Transverse colon (tissue), 3 donors: ENCODE measurements at regions not wholly inside any gene's neighbourhood (a gene's known extent, or its start where the extent isn't known, plus 50 kb on each side); places are given as distances from the start of the nearest gene placed in this dataset.

Experiments used
- EP300 ChIP-seq: sonication (generic); formaldehyde crosslinking; IDR thresholded peaks from one replicate; pipeline ENCODE4 v1.6.1; 2017; ENCODE audit warnings: antibody characterized with exemption, low read depth
- POLR2A ChIP-seq: fragments of 450-650 bp; IDR thresholded peaks from one replicate; pipeline ENCODE4 v1.6.1; 2016; ENCODE audit warnings: antibody characterized with exemption, mild to moderate bottlenecking, moderate library complexity
- TF ChIP-seq, protein P1 (sequence below), 5 experiments: fragments of 200-600 bp in 3 of 5; fragments of 450-650 bp in 2 of 5; sonication (generic) in 3 of 5; IDR thresholded peaks; 1 replicate in 2 of 5; 2 replicates in 3 of 5; pipeline ENCODE4 v1.5.1; 2016 to 2017; ENCODE audit warnings: antibody characterized with exemption in 5 of 5, inconsistent platforms in 3 of 5, mild to moderate bottlenecking in 2 of 5, moderate library complexity in 1 of 5

DNA sequence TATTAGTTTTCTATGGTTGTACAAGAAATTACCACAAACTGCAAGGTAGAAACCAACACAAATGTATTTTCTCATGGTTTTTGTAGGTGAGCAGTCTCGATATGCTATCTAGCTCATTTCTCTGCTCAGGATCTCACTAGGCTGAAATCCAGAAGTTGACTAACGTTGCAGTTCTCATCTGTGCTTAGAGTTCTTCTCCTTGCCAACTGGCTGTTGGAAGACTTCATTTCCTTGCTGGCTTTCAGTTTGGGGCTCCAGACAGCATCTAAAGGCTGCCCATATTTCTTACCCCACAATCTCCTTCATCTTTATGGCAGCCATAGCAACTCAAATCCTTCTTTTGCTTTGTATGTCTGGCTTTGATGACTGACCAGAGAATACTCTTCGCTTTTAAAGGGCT, 362.6 kb upstream of the ADGRL4 start:
- TF ChIP-seq EP300 (no peak), POLR2A (no peak)
- TF ChIP-seq, protein P1, sequence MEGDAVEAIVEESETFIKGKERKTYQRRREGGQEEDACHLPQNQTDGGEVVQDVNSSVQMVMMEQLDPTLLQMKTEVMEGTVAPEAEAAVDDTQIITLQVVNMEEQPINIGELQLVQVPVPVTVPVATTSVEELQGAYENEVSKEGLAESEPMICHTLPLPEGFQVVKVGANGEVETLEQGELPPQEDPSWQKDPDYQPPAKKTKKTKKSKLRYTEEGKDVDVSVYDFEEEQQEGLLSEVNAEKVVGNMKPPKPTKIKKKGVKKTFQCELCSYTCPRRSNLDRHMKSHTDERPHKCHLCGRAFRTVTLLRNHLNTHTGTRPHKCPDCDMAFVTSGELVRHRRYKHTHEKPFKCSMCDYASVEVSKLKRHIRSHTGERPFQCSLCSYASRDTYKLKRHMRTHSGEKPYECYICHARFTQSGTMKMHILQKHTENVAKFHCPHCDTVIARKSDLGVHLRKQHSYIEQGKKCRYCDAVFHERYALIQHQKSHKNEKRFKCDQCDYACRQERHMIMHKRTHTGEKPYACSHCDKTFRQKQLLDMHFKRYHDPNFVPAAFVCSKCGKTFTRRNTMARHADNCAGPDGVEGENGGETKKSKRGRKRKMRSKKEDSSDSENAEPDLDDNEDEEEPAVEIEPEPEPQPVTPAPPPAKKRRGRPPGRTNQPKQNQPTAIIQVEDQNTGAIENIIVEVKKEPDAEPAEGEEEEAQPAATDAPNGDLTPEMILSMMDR (IDR thresholded peaks at IDR 0.05): no peak
